Heart left ventricle (tissue), 16 donors: ENCODE measurements at regions not wholly inside any gene's neighbourhood (a gene's known extent, or its start where the extent isn't known, plus 50 kb on each side); places are given as distances from the start of the nearest gene placed in this dataset.

Experiments used
- ATAC-seq, 4 donors: fragments of 200-7000 bp; cut with Tn5 transposase; one replicate each; pipeline ENCODE4 v1.9.1; 2020 to 2022; ENCODE audit warnings: moderate library complexity in 4 of 4, mild to moderate bottlenecking in 3 of 4, moderate number of reproducible peaks in 1 of 4
- DNase-seq, 5 donors: peaks; one replicate each; pipeline ENCODE4 v3.0.0-alpha.2; 2020
- H3K27ac ChIP-seq, 12 donors: fragments of 200-600 bp; sonication (generic) in 4 of 12; one replicate each; pipeline versions ENCODE4 v1.5.0 to v1.8.0; 2016 to 2022; ENCODE audit warnings: mild to moderate bottlenecking in 2 of 12
- H3K27me3 ChIP-seq, 9 donors: fragments of 200-600 bp; sonication (generic) in 2 of 9; one replicate each; pipeline versions ENCODE4 v1.5.1 to v1.8.0; 2016 to 2022; ENCODE audit warnings: mild to moderate bottlenecking in 3 of 9
- H3K36me3 ChIP-seq, 9 donors: fragments of 200-600 bp; sonication (generic) in 2 of 9; one replicate each; pipeline versions ENCODE4 v1.5.0 to v1.8.0; 2018 to 2022; ENCODE audit warnings: mild to moderate bottlenecking in 2 of 9
- H3K4me1 ChIP-seq, 12 donors: fragments of 200-600 bp; sonication (generic) in 4 of 12; one replicate each; pipeline versions ENCODE4 v1.5.0 to v1.8.0; 2016 to 2022; ENCODE audit warnings: mild to moderate bottlenecking in 3 of 12
- H3K4me3 ChIP-seq, 12 donors: fragments of 200-600 bp; sonication (generic) in 4 of 12; one replicate each; pipeline versions ENCODE4 v1.5.0 to v1.8.0; 2017 to 2022; ENCODE audit warnings: mild to moderate bottlenecking in 9 of 12, moderate library complexity in 4 of 12
- H3K9me3 ChIP-seq, 12 donors: fragments of 200-600 bp; sonication (generic) in 4 of 12; one replicate each; pipeline versions ENCODE4 v1.5.0 to v1.8.0; 2016 to 2022; ENCODE audit warnings: mild to moderate bottlenecking in 1 of 12
- POLR2A ChIP-seq, 2 donors: fragments of 450-650 bp; IDR thresholded peaks; one replicate each; pipeline ENCODE4 v1.6.1; 2017; ENCODE audit warnings: antibody characterized with exemption in 2 of 2, mild to moderate bottlenecking in 2 of 2, moderate library complexity in 2 of 2
- WGBS, 4 donors: extraction: QIAGEN DNeasy Blood & Tissue Kit in 2 of 4; methylation state at CpG; one replicate each; pipeline versions ENCODE4 v1.1.5 to v1.1.7; 2013 to 2018; 5-methylcytosine and 5-hydroxymethylcytosine counted together
- intact Hi-C, 10 donors: fragments of 100-400 bp; cut with DNase I; formaldehyde crosslinking; loops; one replicate each; pipeline versions ENCODE4 v1.11.1 to v1.14.2; 2022
- TF ChIP-seq, protein P1 (sequence below), 12 donors: fragments of 200-600 bp; sonication (generic) in 4 of 12; IDR thresholded peaks; one replicate each; pipeline versions ENCODE4 v1.5.0 to v1.8.0; 2018 to 2022; ENCODE audit warnings: antibody characterized with exemption in 12 of 12, mild to moderate bottlenecking in 5 of 12
- donor health status: ischemic (EF 13 %, LVEDD 7.1; RV severe dilation, severe dysfunction).
- donor health status: healthy with polysubstance abuse.
- donor health status: DM: no; HTN: yes; CAD: no.
- donor health status: DM: no; HTN: no; CAD: no.
- donor health status: ischemic (EF 25% LVEDD 6.9; RV normal size, moderate dysfunction).
- donor health status: ischemic (EF 25% LVEDD 5.7; RV mildly dilated, moderate dysfunction).
- donor health status: healthy.
- donor health status: DM: yes; HTN: yes; CAD: no.
- donor health status: ischemic (EF 35%, LVEDD 5.7; RV mildly dilated, moderate dysfunction).
- donor health status: nonischemic (EF 11% LVEDD 7.7; RV severe dilation, severe dysfunction).
- donor health status: DM: yes; HTN: yes; CAD: no.
- donor health status: PGD.
- donor health status: ischemic (EF 29% LVEDD 5.4; RV normal size, mild dysfunction).
- donor health status: nonischemic (EF 23%, LVEDD 6.1; RV moderate dilation, normal function).

DNA sequence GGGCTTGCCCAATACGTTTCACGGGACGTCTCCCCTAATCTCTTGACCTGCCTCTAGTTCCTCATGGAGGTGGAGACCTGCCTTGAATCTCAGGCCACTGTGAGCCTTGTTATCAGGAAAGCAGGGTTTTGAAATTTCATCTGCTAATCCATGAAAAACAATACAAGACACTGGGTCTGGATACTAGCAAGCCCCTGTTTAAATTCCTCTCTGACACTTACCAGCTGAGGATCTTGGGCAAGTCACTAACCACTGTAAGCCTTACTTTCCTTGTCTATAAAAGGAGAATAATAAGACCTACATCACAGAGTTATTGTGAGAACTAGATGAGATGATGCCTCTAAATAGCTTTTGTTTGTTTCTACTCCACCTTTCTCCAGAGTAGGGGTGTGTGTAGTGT lies 303.6 kb downstream of the FGFR2 start:
- Histone ChIP-seq H3K4me3 (no peak overlapping the region), H3K9me3 (no peaks in the 10 kb centered on the region), H3K4me1 (no peaks in the 10 kb centered on the region), H3K27me3 (peaks cover 0 to 21% (median 0%) of the 10 kb centered on the region in 9 donors), H3K27ac (peak overlapping the region in 1 of 12 donors; percentile 61), H3K36me3 (no peaks in the 10 kb centered on the region)
- WGBS, 4 donors = 43 to 65% (median 56%) methylated on average over 3 of the region's 3 CpGs
- ATAC-seq = no peak
- no peak for TF ChIP-seq POLR2A (IDR thresholded peaks at IDR 0.05)
- TF ChIP-seq, protein P1, sequence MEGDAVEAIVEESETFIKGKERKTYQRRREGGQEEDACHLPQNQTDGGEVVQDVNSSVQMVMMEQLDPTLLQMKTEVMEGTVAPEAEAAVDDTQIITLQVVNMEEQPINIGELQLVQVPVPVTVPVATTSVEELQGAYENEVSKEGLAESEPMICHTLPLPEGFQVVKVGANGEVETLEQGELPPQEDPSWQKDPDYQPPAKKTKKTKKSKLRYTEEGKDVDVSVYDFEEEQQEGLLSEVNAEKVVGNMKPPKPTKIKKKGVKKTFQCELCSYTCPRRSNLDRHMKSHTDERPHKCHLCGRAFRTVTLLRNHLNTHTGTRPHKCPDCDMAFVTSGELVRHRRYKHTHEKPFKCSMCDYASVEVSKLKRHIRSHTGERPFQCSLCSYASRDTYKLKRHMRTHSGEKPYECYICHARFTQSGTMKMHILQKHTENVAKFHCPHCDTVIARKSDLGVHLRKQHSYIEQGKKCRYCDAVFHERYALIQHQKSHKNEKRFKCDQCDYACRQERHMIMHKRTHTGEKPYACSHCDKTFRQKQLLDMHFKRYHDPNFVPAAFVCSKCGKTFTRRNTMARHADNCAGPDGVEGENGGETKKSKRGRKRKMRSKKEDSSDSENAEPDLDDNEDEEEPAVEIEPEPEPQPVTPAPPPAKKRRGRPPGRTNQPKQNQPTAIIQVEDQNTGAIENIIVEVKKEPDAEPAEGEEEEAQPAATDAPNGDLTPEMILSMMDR (IDR thresholded peaks at IDR 0.05) = no peak
- intact Hi-C loops = no loop called here
- DNase-seq = no peak

DNA sequence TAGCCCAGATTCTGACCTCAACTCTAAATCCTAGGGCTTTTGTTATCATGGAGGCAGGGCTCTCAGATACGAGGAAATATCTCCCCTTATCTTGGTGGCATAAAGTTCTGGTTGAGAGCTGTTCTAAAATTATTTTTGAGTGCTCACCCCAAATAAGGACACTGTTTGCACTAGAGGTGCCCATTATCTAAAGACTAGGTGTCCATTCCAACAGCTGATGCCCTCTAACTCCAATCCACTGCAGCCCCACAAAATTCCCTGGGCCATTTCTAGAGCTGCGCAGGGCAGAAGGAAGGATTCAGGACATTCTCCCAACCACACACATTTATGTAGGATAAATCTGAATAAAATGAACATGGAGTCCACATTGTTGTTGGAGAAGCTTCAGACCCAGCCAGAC lies 301.9 kb downstream of the FGFR2 start:
- ATAC-seq (no peak), DNase-seq (no peak)
- peak overlapping the region in 1 of 12 donors; percentile 32 for H3K27ac ChIP-seq
- H3K27me3 ChIP-seq = peaks cover 0 to 18% (median 0%) of the 10 kb centered on the region in 9 donors
- TF ChIP-seq POLR2A (IDR thresholded peaks at IDR 0.05) = no peak
- TF ChIP-seq, protein P1 (IDR thresholded peaks at IDR 0.05) = no peak
- 44 to 57% (median 53%) methylated on average over 2 of the region's 2 CpGs for WGBS, 4 donors
- H3K4me3 ChIP-seq = no peak overlapping the region
- no peaks in the 10 kb centered on the region for H3K4me1 ChIP-seq
- intact Hi-C loops = no loop called here
- H3K36me3 ChIP-seq = no peaks in the 10 kb centered on the region
- no peaks in the 10 kb centered on the region for H3K9me3 ChIP-seq

DNA sequence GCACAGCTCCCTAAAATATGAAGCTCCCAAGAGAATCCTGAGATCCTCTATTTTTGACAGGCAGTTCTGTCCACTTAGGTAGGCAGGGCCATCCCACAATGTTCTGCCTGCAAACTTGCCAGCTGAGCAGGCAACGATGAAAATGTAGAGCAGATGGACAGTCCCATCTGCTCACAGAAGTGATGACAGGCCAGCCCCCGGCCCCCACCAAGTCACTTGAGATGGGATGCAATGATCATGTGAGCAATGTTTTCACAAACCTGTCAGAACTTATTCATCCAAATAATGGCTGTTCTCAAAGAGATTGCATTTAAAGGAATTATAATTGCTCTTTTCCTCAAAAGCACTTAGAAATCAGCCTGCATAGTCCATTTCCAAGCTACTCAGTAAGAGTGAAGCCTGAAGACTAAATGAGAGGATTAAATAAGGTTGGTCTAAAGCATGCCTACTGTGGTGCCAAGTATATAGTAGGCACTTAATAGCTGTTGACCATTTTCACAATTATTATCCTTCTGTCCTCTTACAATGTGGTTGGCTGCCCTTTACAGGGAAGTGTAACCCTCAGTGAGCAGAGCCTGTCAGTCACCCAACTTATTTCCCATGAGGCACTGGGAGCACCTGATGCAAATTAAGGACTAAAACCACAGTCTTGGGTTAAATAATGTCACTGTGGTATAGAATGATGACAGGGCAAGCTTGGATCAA lies 301.2 kb downstream of the FGFR2 start:
- peak overlapping the region in 1 of 12 donors; percentile 32 for H3K27ac ChIP-seq
- no peak for TF ChIP-seq POLR2A (IDR thresholded peaks at IDR 0.05)
- TF ChIP-seq, protein P1 (IDR thresholded peaks at IDR 0.05) = no peak
- intact Hi-C loops = no loop called here
- H3K4me3 ChIP-seq = no peak overlapping the region
- ATAC-seq = no peak
- no peak for DNase-seq
- WGBS, 4 donors = 38 to 48% (median 43%) methylated on average over 2 of the region's 2 CpGs
- H3K4me1 ChIP-seq = no peaks in the 10 kb centered on the region
- H3K27me3 ChIP-seq = peaks cover 0 to 17% (median 0%) of the 10 kb centered on the region in 9 donors
- H3K9me3 ChIP-seq = no peaks in the 10 kb centered on the region
- H3K36me3 ChIP-seq = no peaks in the 10 kb centered on the region

GRCh38 chr10:121300723-121301122 lies 297.5 kb downstream of the FGFR2 start:
- intact Hi-C loops = no loop called here
- Histone ChIP-seq H3K9me3 (no peaks in the 10 kb centered on the region), H3K4me1 (no peaks in the 10 kb centered on the region), H3K36me3 (no peaks in the 10 kb centered on the region), H3K27ac (no peak overlapping the region), H3K4me3 (no peak overlapping the region), H3K27me3 (peaks cover 0 to 6% (median 0%) of the 10 kb centered on the region in 9 donors)
- ATAC-seq (no peak), DNase-seq (no peak)
- 82 to 89% (median 86%) methylated on average over 6 of the region's 6 CpGs for whole genome bisulfite sequencing, 4 donors
- TF ChIP-seq POLR2A (IDR thresholded peaks at IDR 0.05) = no peak
- TF ChIP-seq, protein P1 (IDR thresholded peaks at IDR 0.05) = no peak
